GM12878 (cell line): ENCODE measurements at regions not wholly inside any gene's neighbourhood (a gene's known extent, or its start where the extent isn't known, plus 50 kb on each side); places are given as distances from the start of the nearest gene placed in this dataset.

ENCODE experiments used
- ATAC-seq: fragments of 200-7000 bp; cut with Tn5 transposase; 3 replicates; pipeline ENCODE4 v1.9.1; 2020; ENCODE audit warnings: mild to moderate bottlenecking, moderate library complexity
- BruUV-seq: library from RNA; stranded (reverse); fragments of 400-500 nt; replicated peaks from 2 replicates; lab custom pipeline; 2021; lab: Mats Ljungman, UMichigan
- CTCF ChIA-PET: fragments of 300-600 bp; sonication (Branson Sonifier 250); formaldehyde crosslinking; extraction: SDS; loops from one replicate; lab custom pipeline; 2021; ENCODE audit warnings: inconsistent platforms; lab: Yijun Ruan, JAX
- POLR2A ChIA-PET: fragments of 350-600 bp; formaldehyde crosslinking; extraction: SDS; loops from one replicate; lab custom pipeline; 2021; ENCODE audit warnings: inconsistent platforms; lab: Charles Lee
- RAD21 ChIA-PET: fragments of 300-600 bp; sonication (Branson Sonifier 250); formaldehyde crosslinking; loops from one replicate; lab custom pipeline; 2023; ENCODE audit warnings: antibody characterized with exemption; ENCODE audit not compliant: unreplicated experiment; lab: Charles Lee
- SMC1A ChIA-PET: fragments of 300-600 bp; sonication (Branson Sonifier 250); formaldehyde crosslinking; loops from one replicate; lab custom pipeline; 2023; ENCODE audit not compliant: unreplicated experiment, uncharacterized antibody; lab: Charles Lee
- DNase-seq: peaks from one replicate; pipeline ENCODE4 v3.0.0-alpha.2; 2011; ENCODE audit warnings: low read depth, low spot score
- FAIRE-seq: peaks from 3 replicates; lab custom pipeline; 2011; peaks lifted over from hg19 to GRCh38; lab: Jason Lieb, UNC
- H2AFZ ChIP-seq: 2 replicates; pipeline ENCODE4 v1.6.0; 2011; ENCODE audit warnings: low read depth, low read length, control low read depth; ENCODE audit not compliant: control insufficient read depth
- H3K27ac ChIP-seq: 2 replicates; pipeline ENCODE4 v1.5.1; 2011; ENCODE audit warnings: control low read depth; ENCODE audit not compliant: control insufficient read depth, insufficient read depth
- H3K27me3 ChIP-seq, 2 experiments: replicated peaks in 1 of 2; 2 replicates each; pipeline versions ENCODE4 v1.6.0 to v1.6.1; 2011; ENCODE audit warnings: low read length in 1 of 2; ENCODE audit not compliant: control insufficient read depth in 2 of 2, insufficient read depth in 2 of 2
- H3K36me3 ChIP-seq, 2 experiments: 2 replicates each; pipeline ENCODE4 v1.5.1; 2011; ENCODE audit warnings: low read length in 1 of 2; ENCODE audit not compliant: control insufficient read depth in 2 of 2, insufficient read depth in 2 of 2
- H3K4me1 ChIP-seq: 2 replicates; pipeline ENCODE4 v1.6.1; 2011; ENCODE audit warnings: mild to moderate bottlenecking, low read length, moderate library complexity, mixed read lengths; ENCODE audit not compliant: control insufficient read depth, insufficient read depth
- H3K4me2 ChIP-seq: 2 replicates; pipeline ENCODE4 v1.6.0; 2011; ENCODE audit warnings: control low read depth; ENCODE audit not compliant: control insufficient read depth, insufficient read depth
- H3K4me3 ChIP-seq: fragments of 200-600 bp; sonication (generic); 2 replicates; pipeline ENCODE4 v1.5.1; 2016
- H3K79me2 ChIP-seq: 2 replicates; pipeline ENCODE4 v1.6.0; 2011; ENCODE audit warnings: low read length; ENCODE audit not compliant: control insufficient read depth, insufficient read depth
- H3K9ac ChIP-seq: 2 replicates; pipeline ENCODE4 v1.8.0; 2011; ENCODE audit warnings: low read length, control low read depth, mixed read lengths; ENCODE audit not compliant: control insufficient read depth, insufficient read depth
- H3K9me3 ChIP-seq: replicated peaks from 3 replicates; pipeline ENCODE4 v1.5.1; 2011; ENCODE audit warnings: mild to moderate bottlenecking, low read length; ENCODE audit not compliant: control insufficient read depth, insufficient read depth
- H4K20me1 ChIP-seq: 2 replicates; pipeline ENCODE4 v1.6.0; 2011; ENCODE audit not compliant: control insufficient read depth, insufficient read depth
- ATF7 ChIP-seq: fragments of 450-650 bp; IDR thresholded peaks from 2 replicates; pipeline ENCODE4 v1.6.1; 2016; ENCODE audit warnings: low read depth, mild to moderate bottlenecking
- BHLHE40 ChIP-seq, 2 experiments: fragments of 450-650 bp in 1 of 2; IDR thresholded peaks; 2 replicates each; pipeline ENCODE4 v1.6.1; 2011 to 2017; ENCODE audit warnings: low read depth in 2 of 2, borderline replicate concordance in 1 of 2, improper control_type of control experiment in 1 of 2, low read length in 1 of 2, mild to moderate bottlenecking in 1 of 2
- CUX1 ChIP-seq: IDR thresholded peaks from 2 replicates; pipeline ENCODE4 v1.6.1; 2012; ENCODE audit warnings: improper control_type of control experiment, low read depth, low read length; ENCODE audit not compliant: insufficient replicate concordance
- DPF2 ChIP-seq: fragments of 450-650 bp; IDR thresholded peaks from 2 replicates; pipeline ENCODE4 v1.6.1; 2017; ENCODE audit warnings: mild to moderate bottlenecking
- E2F8 ChIP-seq: fragments of 450-650 bp; IDR thresholded peaks from 2 replicates; pipeline ENCODE4 v1.6.1; 2018; ENCODE audit warnings: mild to moderate bottlenecking, low read depth, moderate library complexity; ENCODE audit not compliant: partially characterized antibody
- ETV6 ChIP-seq, 2 experiments: fragments of 450-650 bp in 1 of 2; IDR thresholded peaks in 1 of 2; conservative IDR thresholded peaks in 1 of 2; 2 replicates each; pipeline ENCODE4 v1.6.1; 2014; ENCODE audit warnings: antibody characterized with exemption in 1 of 2, borderline replicate concordance in 1 of 2, low read depth in 1 of 2, mild to moderate bottlenecking in 1 of 2, moderate library complexity in 1 of 2
- GABPA ChIP-seq: IDR thresholded peaks from 2 replicates; pipeline ENCODE4 v1.6.1; 2014; ENCODE audit warnings: antibody characterized with exemption, low read depth, mild to moderate bottlenecking, inconsistent platforms
- HDAC6 ChIP-seq: fragments of 200-600 bp; sonication (generic); IDR thresholded peaks from one replicate; pipeline ENCODE4 v1.8.0; 2017; ENCODE audit warnings: antibody characterized with exemption; ENCODE audit not compliant: unreplicated experiment
- MEF2B ChIP-seq: fragments of 450-650 bp; IDR thresholded peaks from 2 replicates; pipeline ENCODE4 v1.6.1; 2018; ENCODE audit warnings: mild to moderate bottlenecking, moderate library complexity; ENCODE audit not compliant: partially characterized antibody, poor library complexity, severe bottlenecking
- MTA3 ChIP-seq: IDR thresholded peaks from 2 replicates; pipeline ENCODE4 v1.6.1; 2012; ENCODE audit warnings: low read length, inconsistent platforms, borderline replicate concordance
- NR2C2 ChIP-seq: IDR thresholded peaks from 2 replicates; pipeline ENCODE4 v1.6.1; 2011; ENCODE audit warnings: borderline replicate concordance, low read depth; ENCODE audit not compliant: control insufficient read depth, insufficient read length
- TAF1 ChIP-seq: IDR thresholded peaks from 2 replicates; pipeline ENCODE4 v1.6.1; 2011; ENCODE audit warnings: mild to moderate bottlenecking, low read depth, low read length, borderline replicate concordance
- YBX1 ChIP-seq: fragments of 450-650 bp; IDR thresholded peaks from 2 replicates; pipeline ENCODE4 v1.6.1; 2016; ENCODE audit warnings: antibody characterized with exemption
- ZBED1 ChIP-seq: IDR thresholded peaks from 2 replicates; pipeline ENCODE4 v1.6.1; 2016; ENCODE audit warnings: borderline replicate concordance
- ZNF24 ChIP-seq: fragments of 450-650 bp; IDR thresholded peaks from 2 replicates; pipeline ENCODE4 v1.6.1; 2017; ENCODE audit warnings: antibody characterized with exemption, mild to moderate bottlenecking
- ZNF622 ChIP-seq: fragments of 450-650 bp; IDR thresholded peaks from 2 replicates; pipeline ENCODE4 v1.6.1; 2017; ENCODE audit warnings: mild to moderate bottlenecking, inconsistent platforms
- ZZZ3 ChIP-seq: IDR thresholded peaks from 2 replicates; pipeline ENCODE4 v1.6.1; 2011; ENCODE audit warnings: low read depth; ENCODE audit not compliant: control insufficient read depth, insufficient read length
- WGBS: methylation state at CpG from one replicate; pipeline ENCODE4 v1.1.6; 2016; ENCODE audit warnings: low lambda C conversion rate; ENCODE audit not compliant: insufficient replicate concordance, insufficient coverage; ENCODE audit errors: missing lambda C conversion rate; 5-methylcytosine and 5-hydroxymethylcytosine counted together
- in situ Hi-C: fragments of 300-500 bp; cut with MboI; formaldehyde crosslinking; loops from 9 replicates; pipeline ENCODE4 v1.14.3; 2018; ENCODE audit warnings: mixed read lengths
- intact Hi-C: fragments of 100-400 bp; cut with micrococcal nuclease; formaldehyde crosslinking; loops from one replicate; pipeline ENCODE4 v1.14.2; 2022; ENCODE audit not compliant: unreplicated experiment
- TF ChIP-seq, protein P1 (sequence below): IDR thresholded peaks from 2 replicates; pipeline ENCODE4 v1.6.1; 2012; ENCODE audit warnings: low read depth, low read length, improper control_type of control experiment

GRCh38 chr7:142431491-142431890 is 173.6 kb upstream of the PRSS58 start:
- ChIA-PET CTCF (no interaction called here), RAD21 (no interaction called here), POLR2A (no interaction called here), SMC1A (no interaction called here)
- no TSS peak for BruUV-seq
- no peak overlapping the region for H3K4me2 ChIP-seq
- H4K20me1 ChIP-seq: no peaks in the 10 kb centered on the region
- no peaks in the 10 kb centered on the region for H3K9me3 ChIP-seq
- H3K27ac ChIP-seq: no peak overlapping the region
- FAIRE-seq (no peak), DNase-seq (no peak), ATAC-seq (no peak)
- H3K4me1 ChIP-seq: no peaks in the 10 kb centered on the region
- no peaks in the 10 kb centered on the region for H3K36me3 ChIP-seq
- no peak overlapping the region for H3K9ac ChIP-seq
- no peak overlapping the region for H2AFZ ChIP-seq
- no peaks in the 10 kb centered on the region for H3K79me2 ChIP-seq
- H3K27me3 ChIP-seq: no peaks in the 10 kb centered on the region; a peak in 1 of 4 replicates
- 32% methylated on average over 2 of the region's 2 CpGs for WGBS
- TF ChIP-seq CUX1 (no peak), YBX1 (no peak), MTA3 (no peak), ATF7 (no peak), NR2C2 (no peak), ZZZ3 (no peak), ZBED1 (no peak), TAF1 (no peak), BHLHE40 (IDR thresholded peaks at IDR 0.05; ENCODE audit: borderline replicate concordance in 1 of 2, low read depth in 2 of 2, low read length in 1 of 2) (no peak), MEF2B (no peak), ZNF24 (no peak), DPF2 (no peak), GABPA (no peak), E2F8 (no peak), ZNF622 (no peak), HDAC6 (no peak), ETV6 (conservative IDR thresholded peaks at IDR 0.05 in 1 of 2, IDR thresholded peaks at IDR 0.05 in 1 of 2; ENCODE audit: borderline replicate concordance in 1 of 2, low read depth in 1 of 2) (no peak)
- TF ChIP-seq, protein P1, sequence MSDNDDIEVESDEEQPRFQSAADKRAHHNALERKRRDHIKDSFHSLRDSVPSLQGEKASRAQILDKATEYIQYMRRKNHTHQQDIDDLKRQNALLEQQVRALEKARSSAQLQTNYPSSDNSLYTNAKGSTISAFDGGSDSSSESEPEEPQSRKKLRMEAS: no peak
- intact Hi-C loops: no loop called here
- in situ Hi-C loops: no loop called here
- H3K4me3 ChIP-seq: no peak overlapping the region
